SU-DHL-6 (cell line): ENCODE measurements at regions not wholly inside any gene's neighbourhood (a gene's known extent, or its start where the extent isn't known, plus 50 kb on each side); places are given as distances from the start of the nearest gene placed in this dataset.

Source experiments
- EZH2phosphoT487 ChIP-seq: fragments of 200-600 bp; sonication (generic), shearing (Covaris generic); conservative IDR thresholded peaks from 2 replicates; pipeline ENCODE4 v1.6.1; 2018; ENCODE audit warnings: mild to moderate bottlenecking, antibody characterized with exemption, low read length, moderate library complexity, mixed read lengths
- TF ChIP-seq, protein P1 (sequence below): fragments of 200-600 bp; sonication (generic); IDR thresholded peaks from one replicate; pipeline ENCODE4 v1.5.1; 2017; ENCODE audit warnings: antibody characterized with exemption, mild to moderate bottlenecking, low read length, moderate library complexity; ENCODE audit not compliant: insufficient read depth, poor library complexity, severe bottlenecking

- TF ChIP-seq, protein P1, sequence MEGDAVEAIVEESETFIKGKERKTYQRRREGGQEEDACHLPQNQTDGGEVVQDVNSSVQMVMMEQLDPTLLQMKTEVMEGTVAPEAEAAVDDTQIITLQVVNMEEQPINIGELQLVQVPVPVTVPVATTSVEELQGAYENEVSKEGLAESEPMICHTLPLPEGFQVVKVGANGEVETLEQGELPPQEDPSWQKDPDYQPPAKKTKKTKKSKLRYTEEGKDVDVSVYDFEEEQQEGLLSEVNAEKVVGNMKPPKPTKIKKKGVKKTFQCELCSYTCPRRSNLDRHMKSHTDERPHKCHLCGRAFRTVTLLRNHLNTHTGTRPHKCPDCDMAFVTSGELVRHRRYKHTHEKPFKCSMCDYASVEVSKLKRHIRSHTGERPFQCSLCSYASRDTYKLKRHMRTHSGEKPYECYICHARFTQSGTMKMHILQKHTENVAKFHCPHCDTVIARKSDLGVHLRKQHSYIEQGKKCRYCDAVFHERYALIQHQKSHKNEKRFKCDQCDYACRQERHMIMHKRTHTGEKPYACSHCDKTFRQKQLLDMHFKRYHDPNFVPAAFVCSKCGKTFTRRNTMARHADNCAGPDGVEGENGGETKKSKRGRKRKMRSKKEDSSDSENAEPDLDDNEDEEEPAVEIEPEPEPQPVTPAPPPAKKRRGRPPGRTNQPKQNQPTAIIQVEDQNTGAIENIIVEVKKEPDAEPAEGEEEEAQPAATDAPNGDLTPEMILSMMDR = no peak
- TF ChIP-seq EZH2phosphoT487 = no peak
Measured at GRCh38 chr15:95990833-95991232, 339.7 kb upstream of the NR2F2 start.
